ENCODE measurements at regions not wholly inside any gene's neighbourhood (a gene's known extent, or its start where the extent isn't known, plus 50 kb on each side); places are given as distances from the start of the nearest gene placed in this dataset.

DNA sequence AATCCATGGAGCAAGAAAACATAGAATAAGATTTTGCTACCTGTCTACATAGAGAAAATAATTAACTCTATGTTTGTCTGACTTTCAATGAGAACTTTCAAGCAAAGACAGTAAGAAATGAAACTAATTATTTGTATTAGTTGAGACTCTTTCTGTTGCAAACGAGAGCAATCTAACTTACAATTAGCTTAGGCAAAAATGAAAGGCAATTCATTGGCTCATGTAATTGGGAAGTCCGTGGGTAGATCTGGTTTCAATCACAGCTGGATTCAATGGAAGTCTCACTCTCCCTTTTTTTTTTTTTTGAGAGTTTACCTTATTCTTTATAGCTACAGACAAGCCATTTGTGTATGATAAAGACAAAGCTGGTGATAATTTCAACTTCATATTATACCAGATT lies 68.2 kb upstream of the STXBP5 start:
- intact Hi-C loops (cut with DNase I): no loop called here
- DNase-seq: no peak
- no peak for ATAC-seq (ENCODE audit: poor library complexity)

- ATAC-seq (ENCODE audit: poor library complexity): no peak
- DNase-seq: no peak
- intact Hi-C loops (cut with DNase I): no loop called here
These were observed 66.2 kb upstream of the STXBP5 start for GRCh38 chr6:147137986-147138385.

- intact Hi-C loops (cut with DNase I): no loop called here
- ATAC-seq (ENCODE audit: poor library complexity) (no peak), DNase-seq (no peak)
These were observed 65.4 kb upstream of the STXBP5 start for GRCh38 chr6:147138835-147139234.

DNA sequence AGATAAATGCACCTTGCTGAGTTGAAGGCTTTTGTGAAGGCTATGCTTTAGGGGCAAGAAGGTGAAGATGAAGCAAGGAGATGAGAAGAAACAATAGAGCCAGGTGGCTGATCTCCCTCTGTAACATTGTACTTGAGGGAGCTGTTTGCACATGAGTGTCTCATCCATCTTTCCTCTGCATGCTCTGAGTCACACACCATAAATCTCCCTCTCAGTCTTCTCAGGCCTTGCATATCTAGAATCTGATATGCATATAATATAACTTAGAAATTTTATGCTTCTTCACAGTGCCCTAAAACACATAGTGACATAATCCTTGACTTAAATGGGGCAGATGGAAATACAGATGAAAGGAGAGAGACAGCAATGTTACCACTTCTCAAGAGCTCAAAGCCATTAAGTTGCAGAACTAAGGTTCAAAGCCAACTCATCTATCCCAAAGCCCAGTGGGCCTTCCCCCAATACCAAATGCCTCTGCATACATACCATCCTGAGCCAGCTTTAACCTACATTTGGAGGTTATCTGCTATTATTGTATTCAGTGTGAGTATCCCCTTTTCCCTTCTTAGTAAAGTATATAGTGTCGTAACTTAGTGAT lies 62.4 kb upstream of the STXBP5 start:
- ATAC-seq (ENCODE audit: poor library complexity) (no peak), DNase-seq (no peak)
- intact Hi-C loops (cut with DNase I): no loop called here

DNA sequence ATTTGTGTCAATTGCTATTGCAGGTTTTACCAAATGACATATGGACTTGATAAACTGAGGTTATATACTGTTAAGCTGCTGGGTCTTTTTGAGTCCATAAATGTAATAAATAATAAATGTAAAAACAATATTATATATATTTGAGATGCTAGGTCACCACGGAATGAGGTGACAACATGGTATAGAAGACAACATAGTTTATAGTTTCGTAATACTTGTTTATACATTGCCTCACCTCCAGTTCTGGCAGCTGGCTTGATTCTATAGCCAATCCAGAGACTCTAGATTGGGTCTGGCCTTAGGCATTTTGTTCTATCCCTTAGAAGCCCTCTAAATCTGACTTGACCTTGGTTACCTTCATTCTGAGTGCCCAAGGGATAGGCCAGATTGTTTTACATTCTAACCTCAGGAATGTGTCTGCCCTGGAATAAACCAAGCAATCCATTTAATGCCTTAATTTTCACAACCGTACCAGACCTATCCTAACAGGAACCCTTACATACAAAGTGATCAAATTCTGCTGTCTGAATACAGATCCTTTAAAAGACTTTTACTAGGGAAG lies 61.5 kb upstream of the STXBP5 start:
- intact Hi-C loops (cut with DNase I): no loop called here
- DNase-seq: no peak

GRCh38 chr6:147149092-147149491 lies 55.1 kb upstream of the STXBP5 start:
- no peak for ATAC-seq (ENCODE audit: poor library complexity)
- DNase-seq: no peak
- intact Hi-C loops (cut with DNase I): no loop called here

More for the DNA sequence above, 61.5 kb upstream of the STXBP5 start:
- no peak for ATAC-seq (ENCODE audit: poor library complexity)

- ATAC-seq (ENCODE audit: poor library complexity) (no peak), DNase-seq (no peak)
- intact Hi-C loops (cut with DNase I): no loop called here
These were observed 54.4 kb upstream of the STXBP5 start for GRCh38 chr6:147149826-147150225.

DNA sequence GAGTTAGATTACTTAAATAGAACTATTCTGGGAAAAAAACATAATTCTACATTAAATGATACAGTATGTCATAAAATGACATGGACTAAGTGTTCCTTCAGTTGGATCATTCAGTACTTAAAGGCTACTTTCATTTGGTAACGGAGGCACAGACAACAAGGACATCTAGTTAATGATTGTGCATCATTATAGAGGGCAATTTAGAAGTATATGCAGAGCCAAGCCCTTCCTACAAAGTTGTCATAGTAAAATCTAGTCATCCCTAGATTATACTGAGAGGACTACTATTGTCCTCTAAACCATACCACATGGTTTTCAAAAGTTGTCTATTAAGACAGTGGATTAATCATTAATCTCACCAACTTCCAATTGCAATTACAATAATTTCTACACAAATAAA lies 53.9 kb upstream of the STXBP5 start:
- no peak for ATAC-seq (ENCODE audit: poor library complexity)
- DNase-seq: no peak
- intact Hi-C loops (cut with DNase I): no loop called here

Measured in Right ventricle myocardium superior (tissue), 1 donor.